Dendritic cell treated with granulocyte-macrophage colony-stimulating factor and Interleukin-4, amounts not matched to agents 40 ng/mL and 50 ng/mL, for 4 days (primary cell): ENCODE measurements at regions not wholly inside any gene's neighbourhood (a gene's known extent, or its start where the extent isn't known, plus 50 kb on each side); places are given as distances from the start of the nearest gene placed in this dataset.
"Not testable (repeated sequence)": the region's sequence is repeated elsewhere in the genome, so short reads cannot be mapped to it uniquely, and the experiment has no call there.

Experiments used
- H3K27ac Mint-ChIP-seq: one replicate; pipeline ENCODE4 v1.8.0; 2022; ENCODE audit warnings: mild to moderate bottlenecking, mixed read lengths
- H3K27me3 Mint-ChIP-seq: one replicate; pipeline ENCODE4 v1.8.0; 2022; ENCODE audit warnings: mild to moderate bottlenecking, mixed read lengths
- H3K36me3 Mint-ChIP-seq: one replicate; pipeline ENCODE4 v1.8.0; 2022; ENCODE audit warnings: low read depth, mixed read lengths
- H3K4me1 Mint-ChIP-seq: one replicate; pipeline ENCODE4 v1.8.0; 2022; ENCODE audit warnings: low read depth, mixed read lengths
- H3K4me3 Mint-ChIP-seq: one replicate; pipeline ENCODE4 v1.8.0; 2022; ENCODE audit warnings: mild to moderate bottlenecking, moderate library complexity, mixed read lengths
- H3K9me3 Mint-ChIP-seq: one replicate; pipeline ENCODE4 v1.8.0; 2022; ENCODE audit warnings: mixed read lengths
- intact Hi-C: fragments of 100-400 bp; cut with micrococcal nuclease; formaldehyde crosslinking; loops from one replicate; pipeline ENCODE4 v1.15.0; 2022

GRCh38 chr2:196293751-196294515 is 122.6 kb upstream of the STK17B start:
- Mint-ChIP-seq H3K27me3 (no peaks in the 10 kb centered on the region), H3K36me3 (no peaks in the 10 kb centered on the region), H3K27ac (no peak overlapping the region), H3K4me3 (no peak overlapping the region), H3K4me1 (peaks cover 9% of the 10 kb centered on the region), H3K9me3 (no peaks in the 10 kb centered on the region)
- intact Hi-C loops, result loop anchor here (5.0 to 10.0 kb wide), 2 partner anchors 162 to 461 kb away; no protein-coding TSS in a partner anchor

GRCh38 chr2:196294516-196294909 is 123.1 kb upstream of the STK17B start:
- Mint-ChIP-seq H3K27me3 (no peaks in the 10 kb centered on the region), H3K27ac (no peak overlapping the region), H3K4me3 (no peak overlapping the region), H3K9me3 (no peaks in the 10 kb centered on the region), H3K4me1 (peaks cover 9% of the 10 kb centered on the region), H3K36me3 (no peaks in the 10 kb centered on the region)
- intact Hi-C loops, result loop anchor here (5.0 to 10.0 kb wide), 2 partner anchors 162 to 460 kb away; no protein-coding TSS in a partner anchor

- Mint-ChIP-seq H3K27me3 (no peaks in the 10 kb centered on the region), H3K27ac (no peak overlapping the region), H3K36me3 (no peaks in the 10 kb centered on the region), H3K4me1 (peaks cover 9% of the 10 kb centered on the region), H3K9me3 (no peaks in the 10 kb centered on the region), H3K4me3 (no peak overlapping the region)
- intact Hi-C loops, result loop anchor here (5.0 to 10.0 kb wide), 3 partner anchors 157 to 460 kb away; no protein-coding TSS in a partner anchor
Measured at GRCh38 chr2:196295005-196295404, 123.6 kb upstream of the STK17B start.

GRCh38 chr2:196298106-196298723 is 126.8 kb upstream of the STK17B start:
- H3K4me3 Mint-ChIP-seq, H3K4me1 Mint-ChIP-seq, H3K9me3 Mint-ChIP-seq, H3K27ac Mint-ChIP-seq, H3K36me3 Mint-ChIP-seq, H3K27me3 Mint-ChIP-seq: not testable (repeated sequence)
- intact Hi-C loops, result loop anchor here (2.0 to 10.0 kb wide), 4 partner anchors 39 to 457 kb away; no protein-coding TSS in a partner anchor

- intact Hi-C loops, result loop anchor here (10.0 kb wide), 1 partner anchor 327 kb away; the partner anchor contains the start of gene CCDC150
- Mint-ChIP-seq H3K27me3 (peaks cover 1% of the 10 kb centered on the region), H3K4me1 (no peaks in the 10 kb centered on the region), H3K36me3 (no peaks in the 10 kb centered on the region), H3K9me3 (no peaks in the 10 kb centered on the region), H3K27ac (no peak overlapping the region), H3K4me3 (no peak overlapping the region)
Measured at GRCh38 chr2:196307775-196308305, 136.5 kb upstream of the STK17B start.

GRCh38 chr2:196309691-196310090 is 138.3 kb upstream of the STK17B start:
- Mint-ChIP-seq H3K27ac (no peak overlapping the region), H3K9me3 (no peaks in the 10 kb centered on the region), H3K36me3 (no peaks in the 10 kb centered on the region), H3K4me3 (no peak overlapping the region), H3K27me3 (peaks cover 1% of the 10 kb centered on the region), H3K4me1 (no peaks in the 10 kb centered on the region)
- intact Hi-C loops, result loop anchor here (10.0 kb wide), 1 partner anchor 325 kb away; the partner anchor contains the start of gene CCDC150

- no peaks in the 10 kb centered on the region for H3K4me1 Mint-ChIP-seq
- H3K27ac Mint-ChIP-seq, result no peak overlapping the region
- H3K9me3 Mint-ChIP-seq, result no peaks in the 10 kb centered on the region
- H3K36me3 Mint-ChIP-seq, result no peaks in the 10 kb centered on the region
- no peak overlapping the region for H3K4me3 Mint-ChIP-seq
- intact Hi-C loops, result no loop called here
- peaks cover 4% of the 10 kb centered on the region for H3K27me3 Mint-ChIP-seq
Measured at GRCh38 chr2:196314157-196314556, 142.8 kb upstream of the STK17B start.

GRCh38 chr2:196314780-196315179 is 143.4 kb upstream of the STK17B start:
- intact Hi-C loops, result no loop called here
- H3K9me3 Mint-ChIP-seq, result no peaks in the 10 kb centered on the region
- H3K27ac Mint-ChIP-seq, result no peak overlapping the region
- H3K36me3 Mint-ChIP-seq, result no peaks in the 10 kb centered on the region
- H3K4me1 Mint-ChIP-seq, result no peaks in the 10 kb centered on the region
- H3K27me3 Mint-ChIP-seq, result peaks cover 4% of the 10 kb centered on the region
- no peak overlapping the region for H3K4me3 Mint-ChIP-seq

- H3K27ac Mint-ChIP-seq, result no peak overlapping the region
- H3K4me1 Mint-ChIP-seq, result no peaks in the 10 kb centered on the region
- H3K9me3 Mint-ChIP-seq, result no peaks in the 10 kb centered on the region
- peaks cover 4% of the 10 kb centered on the region for H3K27me3 Mint-ChIP-seq
- no peak overlapping the region for H3K4me3 Mint-ChIP-seq
- H3K36me3 Mint-ChIP-seq, result no peaks in the 10 kb centered on the region
- intact Hi-C loops, result no loop called here
Measured at GRCh38 chr2:196315388-196316049, 144.1 kb upstream of the STK17B start.

GRCh38 chr2:196316050-196316430 is 144.7 kb upstream of the STK17B start:
- no peak overlapping the region for H3K4me3 Mint-ChIP-seq
- no peak overlapping the region for H3K27ac Mint-ChIP-seq
- no peaks in the 10 kb centered on the region for H3K36me3 Mint-ChIP-seq
- peaks cover 4% of the 10 kb centered on the region for H3K27me3 Mint-ChIP-seq
- H3K4me1 Mint-ChIP-seq, result no peaks in the 10 kb centered on the region
- intact Hi-C loops, result no loop called here
- no peaks in the 10 kb centered on the region for H3K9me3 Mint-ChIP-seq

GRCh38 chr2:196318517-196319377 is 147.4 kb upstream of the STK17B start:
- no peaks in the 10 kb centered on the region for H3K36me3 Mint-ChIP-seq
- no peaks in the 10 kb centered on the region for H3K9me3 Mint-ChIP-seq
- H3K27ac Mint-ChIP-seq, result no peak overlapping the region
- H3K4me3 Mint-ChIP-seq, result no peak overlapping the region
- H3K27me3 Mint-ChIP-seq, result peaks cover 4% of the 10 kb centered on the region
- H3K4me1 Mint-ChIP-seq, result no peaks in the 10 kb centered on the region
- intact Hi-C loops, result no loop called here

- no peaks in the 10 kb centered on the region for H3K4me1 Mint-ChIP-seq
- no peaks in the 10 kb centered on the region for H3K9me3 Mint-ChIP-seq
- H3K4me3 Mint-ChIP-seq, result no peak overlapping the region
- peaks cover 4% of the 10 kb centered on the region for H3K27me3 Mint-ChIP-seq
- H3K27ac Mint-ChIP-seq, result no peak overlapping the region
- no peaks in the 10 kb centered on the region for H3K36me3 Mint-ChIP-seq
- intact Hi-C loops, result no loop called here
Measured at GRCh38 chr2:196322973-196323810, 151.8 kb upstream of the STK17B start.
